Breast epithelium (tissue), 3 donors: ENCODE measurements at regions not wholly inside any gene's neighbourhood (a gene's known extent, or its start where the extent isn't known, plus 50 kb on each side); places are given as distances from the start of the nearest gene placed in this dataset.

Source experiments
- CTCF ChIP-seq, 3 donors: fragments of 450-650 bp; IDR thresholded peaks; one replicate each; pipeline ENCODE4 v1.5.1; 2016 to 2017; ENCODE audit warnings: antibody characterized with exemption in 3 of 3, mild to moderate bottlenecking in 3 of 3, moderate library complexity in 3 of 3
- POLR2A ChIP-seq: fragments of 450-650 bp; IDR thresholded peaks from one replicate; pipeline ENCODE4 v1.6.1; 2016; ENCODE audit warnings: antibody characterized with exemption, mild to moderate bottlenecking, moderate library complexity

DNA sequence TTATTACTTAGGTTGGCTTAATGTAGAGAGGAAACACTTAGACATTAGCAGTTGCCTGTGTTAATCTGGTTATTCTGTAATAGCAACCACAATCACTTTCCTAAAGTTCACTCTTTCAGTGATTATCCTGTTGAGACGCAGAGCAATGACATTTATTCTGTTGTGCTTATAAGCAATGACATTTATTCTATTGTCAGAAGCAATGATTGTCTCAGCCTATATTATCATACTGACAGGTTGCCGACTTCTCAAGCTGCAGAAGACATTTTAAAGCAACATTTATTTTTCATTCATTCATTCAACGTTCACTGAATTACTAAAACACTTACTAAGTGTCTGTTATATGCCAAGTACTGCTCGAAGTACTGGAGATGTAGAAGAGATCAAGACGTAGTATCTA lies 193.5 kb upstream of the SLITRK3 start:
- TF ChIP-seq POLR2A, result no peak
- no peak for TF ChIP-seq CTCF (IDR thresholded peaks at IDR 0.05)
